ENCODE measurements at regions not wholly inside any gene's neighbourhood (a gene's known extent, or its start where the extent isn't known, plus 50 kb on each side); places are given as distances from the start of the nearest gene placed in this dataset.

DNA sequence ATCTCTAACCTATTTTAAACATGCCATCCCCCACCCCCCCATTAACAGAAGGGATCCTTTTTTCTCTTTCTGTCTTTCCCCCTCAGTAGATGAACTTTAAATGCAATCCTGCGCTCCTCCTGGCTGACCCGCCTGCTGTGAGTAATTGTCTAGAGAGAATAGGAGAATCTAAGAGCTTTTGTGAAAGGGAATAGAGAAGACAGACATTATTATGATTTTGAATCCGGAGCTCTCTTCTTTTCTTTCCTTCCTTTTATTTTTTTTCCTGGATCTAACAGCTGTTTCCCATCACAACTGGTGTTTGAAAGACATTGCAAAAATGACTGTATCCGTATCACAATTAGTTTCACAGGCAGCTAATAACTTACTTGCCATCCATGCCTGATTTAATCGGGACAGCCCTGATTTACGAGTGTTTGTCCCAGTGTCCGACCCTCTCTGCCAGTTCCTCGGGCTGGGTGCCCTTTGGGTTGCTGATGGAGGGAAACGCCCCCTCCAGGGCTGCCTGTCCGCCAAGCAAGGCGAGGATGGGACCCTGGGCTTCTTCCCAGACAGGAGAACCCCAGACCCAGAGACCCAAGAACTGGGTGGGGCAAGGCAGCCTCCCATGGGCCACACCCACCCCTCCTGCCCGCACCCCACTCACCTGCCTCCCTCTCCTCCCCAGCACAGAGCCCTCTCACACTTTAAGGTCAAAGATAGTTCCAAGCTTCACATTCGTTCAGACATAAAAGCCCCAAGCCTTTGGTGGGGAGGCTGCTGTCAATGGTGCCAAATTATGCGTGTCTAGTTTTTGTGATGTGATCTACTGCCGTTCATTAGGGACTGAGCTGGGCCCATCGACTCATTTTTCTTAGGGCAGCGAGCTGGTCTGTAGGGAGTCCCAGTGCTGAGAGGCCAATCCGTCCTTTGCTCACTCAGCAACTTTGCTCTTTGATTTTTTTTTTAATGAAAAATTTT lies 231.7 kb downstream of the ZNF516 start:
- H3K36me3 ChIP-seq: no peaks in the 10 kb centered on the region
- TF ChIP-seq, protein P1, sequence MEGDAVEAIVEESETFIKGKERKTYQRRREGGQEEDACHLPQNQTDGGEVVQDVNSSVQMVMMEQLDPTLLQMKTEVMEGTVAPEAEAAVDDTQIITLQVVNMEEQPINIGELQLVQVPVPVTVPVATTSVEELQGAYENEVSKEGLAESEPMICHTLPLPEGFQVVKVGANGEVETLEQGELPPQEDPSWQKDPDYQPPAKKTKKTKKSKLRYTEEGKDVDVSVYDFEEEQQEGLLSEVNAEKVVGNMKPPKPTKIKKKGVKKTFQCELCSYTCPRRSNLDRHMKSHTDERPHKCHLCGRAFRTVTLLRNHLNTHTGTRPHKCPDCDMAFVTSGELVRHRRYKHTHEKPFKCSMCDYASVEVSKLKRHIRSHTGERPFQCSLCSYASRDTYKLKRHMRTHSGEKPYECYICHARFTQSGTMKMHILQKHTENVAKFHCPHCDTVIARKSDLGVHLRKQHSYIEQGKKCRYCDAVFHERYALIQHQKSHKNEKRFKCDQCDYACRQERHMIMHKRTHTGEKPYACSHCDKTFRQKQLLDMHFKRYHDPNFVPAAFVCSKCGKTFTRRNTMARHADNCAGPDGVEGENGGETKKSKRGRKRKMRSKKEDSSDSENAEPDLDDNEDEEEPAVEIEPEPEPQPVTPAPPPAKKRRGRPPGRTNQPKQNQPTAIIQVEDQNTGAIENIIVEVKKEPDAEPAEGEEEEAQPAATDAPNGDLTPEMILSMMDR (IDR thresholded peaks at IDR 0.05): no peak
- H3K4me3 ChIP-seq: no peak overlapping the region
- DNase-seq (ENCODE audit: low spot score): no peak
- H3K27ac ChIP-seq: no peak overlapping the region
- ATAC-seq (ENCODE audit: insufficient number of reproducible peaks, low FRiP score, low read depth): no peak
- peaks cover 0 to 13% of the 10 kb centered on the region in 2 donors for H3K4me1 ChIP-seq (ENCODE audit: control insufficient read depth in 1 of 2, low read depth in 2 of 2)
- H3K27me3 ChIP-seq (replicated peaks; ENCODE audit: insufficient read depth): no peaks in the 10 kb centered on the region
- no peaks in the 10 kb centered on the region for H3K9me3 ChIP-seq

DNA sequence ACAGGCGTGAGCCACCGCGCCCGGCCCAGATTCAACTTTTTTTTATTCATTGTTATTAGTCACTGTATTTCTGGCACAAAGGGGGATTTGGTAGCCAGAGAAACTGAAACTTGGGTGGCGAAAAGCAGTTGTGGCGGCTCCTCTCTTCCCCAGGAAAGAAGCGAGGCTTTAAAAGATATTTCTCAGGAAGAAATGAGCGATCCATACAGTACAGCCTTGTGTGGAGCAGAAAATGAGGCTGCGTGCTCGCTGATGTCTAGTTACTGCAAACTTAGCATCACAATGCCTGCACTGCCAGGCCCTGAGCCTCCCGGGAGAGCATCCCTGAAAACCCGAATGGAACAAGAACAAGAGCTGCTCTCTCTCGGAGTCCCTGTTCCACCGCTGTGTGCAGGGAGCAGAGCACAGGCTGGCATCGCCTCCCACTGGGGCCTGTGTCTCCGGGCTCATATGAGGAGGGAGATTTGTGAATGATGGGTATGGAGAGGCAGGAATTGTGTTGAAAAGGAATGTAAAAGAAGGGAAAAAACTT lies 234.0 kb downstream of the ZNF516 start:
- DNase-seq (ENCODE audit: low spot score) (no peak), ATAC-seq (ENCODE audit: insufficient number of reproducible peaks, low FRiP score, low read depth) (no peak)
- peaks cover 0 to 18% of the 10 kb centered on the region in 2 donors for H3K4me1 ChIP-seq (ENCODE audit: control insufficient read depth in 1 of 2, low read depth in 2 of 2)
- H3K27me3 ChIP-seq (replicated peaks; ENCODE audit: insufficient read depth): no peaks in the 10 kb centered on the region
- no peak overlapping the region for H3K4me3 ChIP-seq
- no peaks in the 10 kb centered on the region for H3K36me3 ChIP-seq
- no peaks in the 10 kb centered on the region for H3K9me3 ChIP-seq
- no peak overlapping the region for H3K27ac ChIP-seq
- TF ChIP-seq, protein P1 (IDR thresholded peaks at IDR 0.05): no peak

DNA sequence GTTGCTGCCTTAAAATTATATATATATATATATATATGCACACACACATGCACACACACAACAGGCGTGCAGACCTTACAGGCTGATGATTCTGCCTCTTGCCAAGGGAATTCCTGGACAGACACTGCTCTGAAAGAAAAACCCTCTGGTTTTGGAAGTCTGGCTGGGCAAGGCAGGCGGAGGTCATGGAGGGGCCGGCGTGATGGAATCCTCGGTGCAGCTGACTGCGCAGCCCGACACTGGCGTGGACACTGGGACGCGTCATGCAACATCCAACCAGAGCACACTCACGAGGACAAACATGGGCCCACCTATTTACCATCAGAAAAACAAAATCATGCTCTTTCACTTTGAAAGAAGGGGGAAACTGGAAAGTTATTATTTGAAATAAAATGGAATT lies 235.3 kb downstream of the ZNF516 start:
- Histone ChIP-seq H3K36me3 (no peaks in the 10 kb centered on the region), H3K4me1 (ENCODE audit: control insufficient read depth in 1 of 2, low read depth in 2 of 2) (peaks cover 0 to 7% of the 10 kb centered on the region in 2 donors), H3K4me3 (no peak overlapping the region), H3K27ac (no peak overlapping the region), H3K9me3 (no peaks in the 10 kb centered on the region), H3K27me3 (replicated peaks; ENCODE audit: insufficient read depth) (no peaks in the 10 kb centered on the region)
- TF ChIP-seq, protein P1 (IDR thresholded peaks at IDR 0.05): no peak
- DNase-seq (ENCODE audit: low spot score) (no peak), ATAC-seq (ENCODE audit: insufficient number of reproducible peaks, low FRiP score, low read depth) (no peak)

DNA sequence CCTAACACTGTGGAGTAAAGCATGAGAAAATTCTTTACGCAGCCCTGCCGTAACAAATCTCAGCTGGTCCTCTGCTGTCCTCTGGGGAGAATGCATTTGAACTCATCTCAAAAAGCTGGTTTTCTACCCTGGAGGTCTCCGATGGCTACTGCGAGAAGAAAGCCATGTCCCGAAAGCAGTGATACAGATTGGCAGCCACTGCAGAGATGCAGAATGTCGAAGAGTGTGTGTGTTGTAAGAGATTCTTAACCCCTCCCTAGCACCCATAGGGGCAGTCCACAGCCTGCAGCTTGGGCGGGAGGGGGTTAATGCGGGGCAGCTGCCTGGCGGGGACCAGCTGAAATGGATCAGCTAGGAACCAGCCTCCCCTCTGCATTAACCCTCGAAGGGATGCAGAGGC lies 235.9 kb downstream of the ZNF516 start:
- Histone ChIP-seq H3K9me3 (no peaks in the 10 kb centered on the region), H3K36me3 (no peaks in the 10 kb centered on the region), H3K4me3 (no peak overlapping the region), H3K4me1 (ENCODE audit: control insufficient read depth in 1 of 2, low read depth in 2 of 2) (peaks cover 0 to 6% of the 10 kb centered on the region in 2 donors), H3K27ac (no peak overlapping the region), H3K27me3 (replicated peaks; ENCODE audit: insufficient read depth) (no peaks in the 10 kb centered on the region)
- DNase-seq (ENCODE audit: low spot score): no peak
- TF ChIP-seq, protein P1 (IDR thresholded peaks at IDR 0.05): no peak
- ATAC-seq (ENCODE audit: insufficient number of reproducible peaks, low FRiP score, low read depth): no peak

DNA sequence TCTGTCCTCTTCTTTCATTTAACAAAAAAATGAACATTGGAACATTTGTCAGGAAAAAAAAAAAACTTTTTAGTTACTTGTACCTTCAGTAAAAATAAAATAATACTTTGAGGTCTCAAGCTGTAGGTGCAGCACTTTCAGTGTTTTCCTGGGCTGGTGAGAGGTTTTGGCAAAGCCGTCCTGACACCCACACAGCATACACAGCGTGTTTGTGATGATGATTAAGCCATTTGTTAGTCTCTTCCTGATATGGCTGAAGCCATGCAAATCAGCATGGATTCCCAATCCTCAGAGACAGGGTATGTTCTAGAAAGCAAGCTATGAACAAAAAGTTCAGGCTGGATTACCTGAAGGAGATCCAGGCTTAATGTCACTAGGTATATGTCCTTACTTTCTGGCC lies 236.8 kb downstream of the ZNF516 start:
- H3K27me3 ChIP-seq (replicated peaks; ENCODE audit: insufficient read depth): no peaks in the 10 kb centered on the region
- TF ChIP-seq, protein P1 (IDR thresholded peaks at IDR 0.05): no peak
- no peaks in the 10 kb centered on the region for H3K36me3 ChIP-seq
- no peak overlapping the region for H3K4me3 ChIP-seq
- DNase-seq (ENCODE audit: low spot score) (no peak), ATAC-seq (ENCODE audit: insufficient number of reproducible peaks, low FRiP score, low read depth) (no peak)
- peaks cover 0 to 6% of the 10 kb centered on the region in 2 donors for H3K4me1 ChIP-seq (ENCODE audit: control insufficient read depth in 1 of 2, low read depth in 2 of 2)
- H3K27ac ChIP-seq: no peak overlapping the region
- no peaks in the 10 kb centered on the region for H3K9me3 ChIP-seq

Measured in thoracic aorta (tissue), 2 donors.